A549 (cell line): ENCODE measurements at regions not wholly inside any gene's neighbourhood (a gene's known extent, or its start where the extent isn't known, plus 50 kb on each side); places are given as distances from the start of the nearest gene placed in this dataset.

Experiments used
- CHD4 ChIP-seq: fragments of 200-600 bp; sonication (generic); IDR thresholded peaks from 2 replicates; pipeline ENCODE4 v1.6.1; 2016; ENCODE audit warnings: antibody characterized with exemption, mild to moderate bottlenecking, borderline replicate concordance
- MAFK ChIP-seq: fragments of 450-650 bp; IDR thresholded peaks from 2 replicates; pipeline ENCODE4 v1.6.1; 2014; ENCODE audit not compliant: partially characterized antibody
- NFE2L2 ChIP-seq: fragments of 150-350 bp; conservative IDR thresholded peaks from 2 replicates; pipeline ENCODE4 v1.6.1; 2014; ENCODE audit warnings: low read length
- POLR2A ChIP-seq: IDR thresholded peaks from 2 replicates; pipeline ENCODE4 v1.6.1; 2012; ENCODE audit warnings: mild to moderate bottlenecking, low read length
- RAD21 ChIP-seq, 2 experiments: fragments of >200 bp in 1 of 2; sonication (Bioruptor Twin) in 1 of 2; formaldehyde crosslinking in 1 of 2; IDR thresholded peaks in 1 of 2; conservative IDR thresholded peaks in 1 of 2; 2 replicates in 1 of 2; 3 replicates in 1 of 2; pipeline ENCODE4 v1.6.1; 2012 to 2018; ENCODE audit warnings: inconsistent platforms in 1 of 2
- REST ChIP-seq: fragments of 200-600 bp; sonication (generic); IDR thresholded peaks from 2 replicates; pipeline ENCODE4 v1.6.1; 2016; ENCODE audit warnings: antibody characterized with exemption, mild to moderate bottlenecking, moderate library complexity
- RNF2 ChIP-seq: fragments of 200-600 bp; sonication (generic); IDR thresholded peaks from 2 replicates; pipeline ENCODE4 v1.6.1; 2016; ENCODE audit warnings: low read depth, mild to moderate bottlenecking, antibody characterized with exemption, moderate library complexity, borderline replicate concordance
- SMC3 ChIP-seq: fragments of >200 bp; sonication (Bioruptor Twin); formaldehyde crosslinking; IDR thresholded peaks from 3 replicates; pipeline ENCODE4 v1.6.1; 2018; ENCODE audit warnings: inconsistent platforms
- TF ChIP-seq, protein P1 (sequence below): fragments of >200 bp; sonication (Bioruptor Twin); formaldehyde crosslinking; IDR thresholded peaks from 3 replicates; pipeline ENCODE4 v1.5.1; 2016
- TF ChIP-seq, protein P2 (sequence below): IDR thresholded peaks from 2 replicates; pipeline ENCODE4 v1.6.1; 2012

- TF ChIP-seq SMC3 (no peak), POLR2A (no peak), RNF2 (no peak), MAFK (no peak), RAD21 (conservative IDR thresholded peaks at IDR 0.05 in 1 of 2, IDR thresholded peaks at IDR 0.05 in 1 of 2) (no peak), REST (no peak), NFE2L2 (no peak), CHD4 (no peak)
- TF ChIP-seq, protein P1, sequence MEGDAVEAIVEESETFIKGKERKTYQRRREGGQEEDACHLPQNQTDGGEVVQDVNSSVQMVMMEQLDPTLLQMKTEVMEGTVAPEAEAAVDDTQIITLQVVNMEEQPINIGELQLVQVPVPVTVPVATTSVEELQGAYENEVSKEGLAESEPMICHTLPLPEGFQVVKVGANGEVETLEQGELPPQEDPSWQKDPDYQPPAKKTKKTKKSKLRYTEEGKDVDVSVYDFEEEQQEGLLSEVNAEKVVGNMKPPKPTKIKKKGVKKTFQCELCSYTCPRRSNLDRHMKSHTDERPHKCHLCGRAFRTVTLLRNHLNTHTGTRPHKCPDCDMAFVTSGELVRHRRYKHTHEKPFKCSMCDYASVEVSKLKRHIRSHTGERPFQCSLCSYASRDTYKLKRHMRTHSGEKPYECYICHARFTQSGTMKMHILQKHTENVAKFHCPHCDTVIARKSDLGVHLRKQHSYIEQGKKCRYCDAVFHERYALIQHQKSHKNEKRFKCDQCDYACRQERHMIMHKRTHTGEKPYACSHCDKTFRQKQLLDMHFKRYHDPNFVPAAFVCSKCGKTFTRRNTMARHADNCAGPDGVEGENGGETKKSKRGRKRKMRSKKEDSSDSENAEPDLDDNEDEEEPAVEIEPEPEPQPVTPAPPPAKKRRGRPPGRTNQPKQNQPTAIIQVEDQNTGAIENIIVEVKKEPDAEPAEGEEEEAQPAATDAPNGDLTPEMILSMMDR, result no peak
- TF ChIP-seq, protein P2, sequence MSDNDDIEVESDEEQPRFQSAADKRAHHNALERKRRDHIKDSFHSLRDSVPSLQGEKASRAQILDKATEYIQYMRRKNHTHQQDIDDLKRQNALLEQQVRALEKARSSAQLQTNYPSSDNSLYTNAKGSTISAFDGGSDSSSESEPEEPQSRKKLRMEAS, result no peak
These were observed 385.8 kb downstream of the LRRC70 start for GRCh38 chr5:62964428-62964827.
